Mesothelial cell of epicardium (in vitro differentiated cells): ENCODE measurements at regions not wholly inside any gene's neighbourhood (a gene's known extent, or its start where the extent isn't known, plus 50 kb on each side); places are given as distances from the start of the nearest gene placed in this dataset.

Source experiments
- DNase-seq, 2 experiments: peaks; one replicate each; pipeline ENCODE4 v3.0.0; 2021; ENCODE audit warnings: low spot score in 2 of 2; ENCODE audit not compliant: unreplicated experiment in 2 of 2
- H3K27ac Mint-ChIP-seq: 2 replicates; pipeline ENCODE4 v1.8.0; 2021; ENCODE audit warnings: mixed read lengths
- H3K27me3 Mint-ChIP-seq: 2 replicates; pipeline ENCODE4 v1.8.0; 2021; ENCODE audit warnings: low read depth, mixed read lengths
- H3K36me3 Mint-ChIP-seq: 2 replicates; pipeline ENCODE4 v1.8.0; 2021; ENCODE audit warnings: mixed read lengths
- H3K4me1 Mint-ChIP-seq: 2 replicates; pipeline ENCODE4 v1.8.0; 2021; ENCODE audit warnings: mixed read lengths
- H3K4me3 Mint-ChIP-seq: 2 replicates; pipeline ENCODE4 v1.8.0; 2021; ENCODE audit warnings: mild to moderate bottlenecking, moderate library complexity, mixed read lengths
- H3K9me3 Mint-ChIP-seq: 2 replicates; pipeline ENCODE4 v1.8.0; 2021; ENCODE audit warnings: mixed read lengths
- CTCF ChIP-seq: fragments of 200-600 bp; sonication (generic); IDR thresholded peaks from one replicate; pipeline ENCODE4 v1.5.0; 2021; ENCODE audit warnings: antibody characterized with exemption; ENCODE audit not compliant: unreplicated experiment

- H3K27me3 Mint-ChIP-seq: no peaks in the 10 kb centered on the region
- H3K9me3 Mint-ChIP-seq: no peaks in the 10 kb centered on the region
These were observed 386.2 kb upstream of the SLC30A5 start for GRCh38 chr5:68707575-68707974.

GRCh38 chr5:68708156-68708841 is 385.5 kb upstream of the SLC30A5 start:
- no peaks in the 10 kb centered on the region for H3K9me3 Mint-ChIP-seq
- no peak overlapping the region for H3K4me3 Mint-ChIP-seq
- H3K27me3 Mint-ChIP-seq: no peaks in the 10 kb centered on the region
- no peaks in the 10 kb centered on the region for H3K36me3 Mint-ChIP-seq
- H3K27ac Mint-ChIP-seq: no peak overlapping the region
- TF ChIP-seq CTCF: no peak
- no peak for DNase-seq
- H3K4me1 Mint-ChIP-seq: peaks cover 3% of the 10 kb centered on the region

More at GRCh38 chr5:68707575-68707974, 386.2 kb upstream of the SLC30A5 start:
- TF ChIP-seq CTCF: no peak
- Mint-ChIP-seq H3K4me1 (peaks cover 3% of the 10 kb centered on the region), H3K4me3 (no peak overlapping the region), H3K36me3 (no peaks in the 10 kb centered on the region), H3K27ac (no peak overlapping the region)
- DNase-seq: no peak

- Mint-ChIP-seq H3K4me1 (peaks cover 3% of the 10 kb centered on the region), H3K27ac (no peak overlapping the region), H3K4me3 (no peak overlapping the region), H3K9me3 (no peaks in the 10 kb centered on the region), H3K36me3 (no peaks in the 10 kb centered on the region), H3K27me3 (no peaks in the 10 kb centered on the region)
- no peak for DNase-seq
- TF ChIP-seq CTCF: no peak
These were observed 385.0 kb upstream of the SLC30A5 start for GRCh38 chr5:68708842-68709170.

GRCh38 chr5:68709239-68709638 is 384.6 kb upstream of the SLC30A5 start:
- H3K4me3 Mint-ChIP-seq: no peak overlapping the region
- no peaks in the 10 kb centered on the region for H3K36me3 Mint-ChIP-seq
- H3K9me3 Mint-ChIP-seq: no peaks in the 10 kb centered on the region
- TF ChIP-seq CTCF: no peak
- no peak for DNase-seq
- H3K4me1 Mint-ChIP-seq: peaks cover 3% of the 10 kb centered on the region
- no peaks in the 10 kb centered on the region for H3K27me3 Mint-ChIP-seq
- no peak overlapping the region for H3K27ac Mint-ChIP-seq

- no peak for DNase-seq
- no peaks in the 10 kb centered on the region for H3K9me3 Mint-ChIP-seq
- H3K27me3 Mint-ChIP-seq: no peaks in the 10 kb centered on the region
- H3K4me1 Mint-ChIP-seq: peaks cover 3% of the 10 kb centered on the region
- TF ChIP-seq CTCF: no peak
- H3K36me3 Mint-ChIP-seq: no peaks in the 10 kb centered on the region
- no peak overlapping the region for H3K27ac Mint-ChIP-seq
- no peak overlapping the region for H3K4me3 Mint-ChIP-seq
These were observed 383.3 kb upstream of the SLC30A5 start for GRCh38 chr5:68710514-68710913.
